C4-2B (cell line): ENCODE measurements at regions not wholly inside any gene's neighbourhood (a gene's known extent, or its start where the extent isn't known, plus 50 kb on each side); places are given as distances from the start of the nearest gene placed in this dataset.

ENCODE experiments used
- CTCF ChIP-seq: fragments of 450-650 bp; conservative IDR thresholded peaks from 2 replicates; pipeline ENCODE4 v1.5.1; 2017; ENCODE audit warnings: mild to moderate bottlenecking
- ZFX ChIP-seq: fragments of 450-650 bp; IDR thresholded peaks from 2 replicates; pipeline ENCODE4 v1.6.1; 2017

GRCh38 chr2:16109368-16109820 is 169.0 kb downstream of the MYCN start:
- TF ChIP-seq CTCF, result no peak
- TF ChIP-seq ZFX, result no peak
